LNCaP clone FGC (cell line): ENCODE measurements at regions not wholly inside any gene's neighbourhood (a gene's known extent, or its start where the extent isn't known, plus 50 kb on each side); places are given as distances from the start of the nearest gene placed in this dataset.
"Not testable (repeated sequence)": the region's sequence is repeated elsewhere in the genome, so short reads cannot be mapped to it uniquely, and the experiment has no call there.

ENCODE experiments used
- DNase-seq: peaks from one replicate; pipeline ENCODE4 v3.0.0-alpha.2; 2011; ENCODE audit warnings: low read depth
- H3K4me3 ChIP-seq: 2 replicates; pipeline ENCODE4 v1.5.1; 2011; ENCODE audit warnings: mild to moderate bottlenecking, low read depth, low read length, control low read depth
- TF ChIP-seq, protein P1 (sequence below): IDR thresholded peaks from 2 replicates; pipeline ENCODE4 v1.5.1; 2012; ENCODE audit warnings: mild to moderate bottlenecking; ENCODE audit not compliant: control insufficient read depth, insufficient read depth; ENCODE audit errors: extremely low read depth

DNA sequence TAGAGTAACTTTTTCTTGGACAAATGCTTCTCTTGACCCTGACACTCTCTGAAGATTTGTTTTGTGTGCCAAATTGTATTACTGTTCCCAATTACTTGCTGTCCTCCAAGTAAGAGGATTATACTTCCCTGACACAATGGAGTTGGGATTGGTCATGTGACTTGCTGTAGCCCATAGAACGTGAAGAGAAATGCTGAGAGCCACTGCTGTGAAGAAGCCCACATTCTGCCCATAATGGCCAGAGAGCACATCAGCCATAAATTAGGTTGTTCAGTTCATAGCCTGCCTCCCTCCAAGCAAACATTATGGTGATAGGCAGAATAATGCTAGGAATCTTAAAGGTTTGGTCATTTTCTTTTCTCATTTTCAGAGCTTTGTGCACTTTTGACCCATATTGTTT is 198.9 kb downstream of the SPATA31A1 start:
- H3K4me3 ChIP-seq, DNase-seq: not testable (repeated sequence)

DNA sequence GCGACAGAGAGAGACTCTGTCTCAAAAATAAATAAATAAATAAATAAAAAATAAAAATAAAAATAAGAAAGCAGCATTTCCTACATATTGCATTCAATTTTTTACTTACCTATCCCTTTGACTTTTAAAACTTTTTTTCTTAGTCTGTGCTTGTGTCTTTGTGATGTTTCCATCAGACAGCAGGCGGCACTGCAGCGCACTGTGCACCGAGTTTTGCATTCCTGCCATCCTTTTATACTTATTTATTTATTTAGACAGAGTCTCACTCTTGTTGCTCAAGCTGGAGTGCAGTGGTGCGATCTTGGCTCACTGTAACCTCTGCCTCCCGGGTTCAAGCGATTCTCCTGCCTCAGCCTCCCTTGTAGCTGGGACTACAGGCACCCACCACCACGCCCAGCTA is 203.9 kb downstream of the SPATA31A1 start:
- TF ChIP-seq, protein P1, sequence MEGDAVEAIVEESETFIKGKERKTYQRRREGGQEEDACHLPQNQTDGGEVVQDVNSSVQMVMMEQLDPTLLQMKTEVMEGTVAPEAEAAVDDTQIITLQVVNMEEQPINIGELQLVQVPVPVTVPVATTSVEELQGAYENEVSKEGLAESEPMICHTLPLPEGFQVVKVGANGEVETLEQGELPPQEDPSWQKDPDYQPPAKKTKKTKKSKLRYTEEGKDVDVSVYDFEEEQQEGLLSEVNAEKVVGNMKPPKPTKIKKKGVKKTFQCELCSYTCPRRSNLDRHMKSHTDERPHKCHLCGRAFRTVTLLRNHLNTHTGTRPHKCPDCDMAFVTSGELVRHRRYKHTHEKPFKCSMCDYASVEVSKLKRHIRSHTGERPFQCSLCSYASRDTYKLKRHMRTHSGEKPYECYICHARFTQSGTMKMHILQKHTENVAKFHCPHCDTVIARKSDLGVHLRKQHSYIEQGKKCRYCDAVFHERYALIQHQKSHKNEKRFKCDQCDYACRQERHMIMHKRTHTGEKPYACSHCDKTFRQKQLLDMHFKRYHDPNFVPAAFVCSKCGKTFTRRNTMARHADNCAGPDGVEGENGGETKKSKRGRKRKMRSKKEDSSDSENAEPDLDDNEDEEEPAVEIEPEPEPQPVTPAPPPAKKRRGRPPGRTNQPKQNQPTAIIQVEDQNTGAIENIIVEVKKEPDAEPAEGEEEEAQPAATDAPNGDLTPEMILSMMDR: peak; percentile 75
- H3K4me3 ChIP-seq, DNase-seq: not testable (repeated sequence)

DNA sequence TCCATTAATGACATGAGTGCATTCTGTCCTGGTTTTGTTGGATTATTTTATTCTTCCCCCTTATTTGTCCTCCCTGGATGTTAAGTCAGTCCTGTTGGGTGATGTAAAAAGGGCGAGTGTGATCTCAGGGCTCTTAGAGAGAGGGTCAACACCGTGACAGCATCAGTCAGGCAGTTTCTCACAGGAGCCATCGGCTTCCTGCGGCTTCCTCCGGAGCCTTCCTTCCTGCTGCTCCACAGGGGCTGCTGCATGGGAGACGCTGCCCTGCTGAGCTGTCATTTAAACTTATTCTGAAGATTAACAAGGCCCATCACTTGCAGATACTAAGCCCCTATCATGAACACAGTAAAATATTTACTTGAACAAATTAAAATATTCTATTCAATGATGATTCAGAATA is 211.3 kb downstream of the SPATA31A1 start:
- not testable (repeated sequence) for DNase-seq, H3K4me3 ChIP-seq

DNA sequence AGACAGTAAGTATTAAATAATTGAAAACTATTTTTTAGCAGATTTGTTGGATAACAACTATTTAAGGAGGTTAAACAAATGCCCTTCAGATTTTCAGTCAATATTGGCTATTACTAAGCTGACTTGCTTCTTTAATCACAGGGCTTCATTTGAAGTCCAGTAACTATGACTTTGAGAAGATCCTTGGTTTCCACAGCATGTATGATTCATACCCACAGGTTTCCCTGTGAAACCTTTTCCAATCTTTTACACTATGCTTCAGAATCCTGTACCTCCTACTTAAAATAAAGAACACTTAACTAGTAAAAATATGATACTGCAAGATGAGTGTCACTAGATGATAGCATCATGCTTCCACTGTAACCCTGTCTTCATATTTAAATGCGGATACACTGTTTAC is 211.9 kb downstream of the SPATA31A1 start:
- not testable (repeated sequence) for H3K4me3 ChIP-seq, DNase-seq

DNA sequence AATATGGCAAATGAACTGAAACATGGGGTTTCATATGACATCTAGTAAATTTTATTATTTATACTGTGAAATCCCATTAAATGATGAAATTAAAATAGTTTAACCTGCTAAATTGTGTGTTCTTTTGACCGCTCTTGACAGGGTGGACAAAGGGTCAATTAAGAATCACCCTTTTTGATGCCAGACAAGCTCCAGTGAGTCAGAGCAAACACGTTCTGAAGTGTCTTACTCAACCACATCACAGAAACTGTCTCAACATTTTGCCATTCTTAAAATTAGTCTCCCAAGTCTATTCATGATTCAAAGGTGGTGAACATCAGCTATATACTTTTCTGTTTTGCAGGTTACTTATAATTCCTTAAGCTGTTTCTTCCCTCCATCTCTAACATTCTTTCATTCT is 213.4 kb downstream of the SPATA31A1 start:
- H3K4me3 ChIP-seq, DNase-seq: not testable (repeated sequence)

DNA sequence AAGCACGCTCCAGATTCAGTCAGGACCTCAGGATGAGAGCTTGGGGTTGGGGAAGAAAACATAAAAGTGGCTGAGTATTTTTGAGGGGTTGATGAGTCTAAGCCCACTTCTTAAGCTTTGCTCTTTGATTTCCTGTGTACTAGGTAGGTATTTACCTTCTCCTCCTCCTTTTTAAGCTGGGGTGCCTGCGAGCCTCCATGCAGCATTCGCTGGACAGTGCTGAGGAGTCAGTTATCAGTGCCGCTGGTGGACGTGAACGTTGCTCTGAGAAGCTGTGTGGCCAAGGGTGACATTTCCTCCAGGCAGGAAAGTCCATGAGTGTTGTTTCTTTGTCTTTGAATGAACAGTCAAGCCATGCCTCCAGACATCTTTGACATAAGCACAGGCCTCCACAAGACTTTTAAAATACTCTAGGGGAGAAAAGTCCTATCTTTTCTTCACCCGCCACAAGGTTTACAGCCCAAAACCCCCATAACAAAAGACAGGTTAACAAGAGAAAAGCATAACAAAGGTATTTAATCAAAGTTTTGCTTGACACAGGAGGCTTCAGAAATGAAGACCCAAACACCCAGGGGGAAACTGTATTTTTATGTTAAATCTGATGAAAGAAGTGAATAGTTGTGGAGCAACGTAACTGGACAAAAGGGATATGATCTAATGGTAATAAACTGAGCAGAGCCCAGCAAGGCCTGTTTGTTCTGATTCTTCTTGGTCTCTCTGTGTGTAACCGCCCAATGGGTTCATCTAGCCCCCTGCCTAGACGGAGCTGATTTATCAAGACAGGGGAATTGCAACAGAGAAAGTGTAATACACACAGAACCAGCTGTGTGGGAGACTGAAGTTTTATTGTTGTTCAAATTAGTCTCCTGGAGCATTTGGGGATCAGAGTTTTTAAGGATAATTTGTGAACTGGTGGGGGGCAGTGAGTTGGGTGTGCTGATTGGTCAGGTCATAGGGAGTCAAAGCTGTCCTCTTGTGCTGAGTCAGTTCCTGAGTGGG is 217.9 kb downstream of the SPATA31A1 start:
- DNase-seq, H3K4me3 ChIP-seq: not testable (repeated sequence)

DNA sequence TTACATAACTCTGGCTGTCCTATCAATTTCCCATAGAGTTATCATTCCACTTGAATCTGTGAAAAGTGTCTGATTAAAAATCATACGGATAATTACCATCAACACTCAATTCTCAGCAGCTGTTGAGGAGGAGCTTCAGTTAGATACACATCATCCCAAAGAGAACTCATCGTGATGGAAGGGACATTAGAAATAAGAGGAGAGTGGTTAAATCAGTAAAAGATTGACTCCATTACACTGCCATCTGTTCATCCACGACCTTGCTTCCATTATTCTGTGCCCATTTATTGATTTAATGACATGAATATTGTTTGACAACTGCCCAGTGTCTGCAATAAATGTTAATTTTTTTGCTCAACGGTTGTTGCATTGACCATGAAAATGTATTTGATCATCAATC is 223.5 kb downstream of the SPATA31A1 start:
- H3K4me3 ChIP-seq, DNase-seq: not testable (repeated sequence)

DNA sequence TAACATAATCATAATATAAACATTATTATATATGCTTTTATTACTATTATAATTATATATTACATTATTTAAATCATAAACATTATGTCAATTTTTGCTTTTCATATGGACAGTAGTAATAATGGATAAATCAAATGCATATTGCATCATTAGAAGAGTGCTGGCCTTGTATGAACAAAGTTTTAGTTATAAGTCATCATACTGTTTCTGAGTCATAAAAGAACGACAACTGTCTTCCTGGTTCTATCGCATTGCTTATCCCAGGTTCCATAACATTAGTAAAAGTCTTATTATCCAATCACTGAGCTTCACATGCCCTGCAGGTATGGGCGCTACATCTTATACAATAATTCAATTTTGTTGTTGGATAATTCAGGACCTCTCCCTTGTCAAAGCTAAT is 225.8 kb downstream of the SPATA31A1 start:
- not testable (repeated sequence) for H3K4me3 ChIP-seq, DNase-seq

DNA sequence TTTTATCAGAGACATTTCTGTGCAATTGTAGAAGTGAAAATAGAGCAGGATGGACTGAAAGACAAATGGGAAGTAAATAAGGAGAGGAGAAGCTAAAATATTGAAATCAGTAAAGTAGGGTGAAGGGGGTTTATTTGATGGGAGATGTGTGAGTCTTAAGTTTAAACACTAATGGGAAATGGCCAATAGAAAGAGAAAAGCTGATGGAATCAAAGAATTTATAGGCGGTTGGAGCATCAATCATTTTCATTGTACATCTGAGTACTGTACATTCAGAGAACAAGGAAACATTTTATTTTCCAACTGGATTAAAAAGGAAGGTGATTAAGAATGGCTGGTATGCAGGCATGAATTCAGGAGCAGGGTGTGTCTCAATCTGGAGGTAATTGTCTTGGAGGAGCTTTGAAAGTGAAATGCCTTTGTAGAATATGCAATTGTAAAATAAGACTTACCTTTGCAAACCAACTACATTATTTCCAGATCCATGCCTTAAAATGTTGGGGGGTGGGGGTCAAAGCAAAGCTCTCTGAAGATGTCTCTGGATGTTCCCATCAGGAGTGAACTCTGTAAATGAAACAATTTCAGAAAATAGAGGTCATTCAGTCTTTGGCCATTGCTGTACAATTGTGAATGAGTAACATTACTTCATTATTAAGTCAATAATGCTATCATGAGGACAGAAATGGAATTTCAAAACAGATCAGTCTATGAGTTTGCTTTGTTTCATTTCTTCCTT is 227.4 kb downstream of the SPATA31A1 start:
- not testable (repeated sequence) for H3K4me3 ChIP-seq, DNase-seq

DNA sequence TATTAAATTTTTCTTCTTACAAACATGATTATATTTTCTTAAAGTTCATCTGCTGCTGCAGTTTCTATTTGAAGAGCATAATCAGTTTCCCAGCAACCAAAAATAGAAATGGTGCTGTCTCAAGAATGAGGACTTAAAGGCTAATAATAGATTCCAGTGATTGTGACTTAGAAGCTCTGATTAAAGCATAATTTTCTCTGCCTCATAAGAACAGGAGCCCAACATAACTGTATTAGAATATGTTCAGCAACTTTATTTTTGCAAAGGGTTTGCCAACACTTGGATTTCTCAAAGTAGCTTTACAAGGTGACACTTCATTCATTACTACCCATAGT is 227.9 kb downstream of the SPATA31A1 start:
- not testable (repeated sequence) for DNase-seq, H3K4me3 ChIP-seq

DNA sequence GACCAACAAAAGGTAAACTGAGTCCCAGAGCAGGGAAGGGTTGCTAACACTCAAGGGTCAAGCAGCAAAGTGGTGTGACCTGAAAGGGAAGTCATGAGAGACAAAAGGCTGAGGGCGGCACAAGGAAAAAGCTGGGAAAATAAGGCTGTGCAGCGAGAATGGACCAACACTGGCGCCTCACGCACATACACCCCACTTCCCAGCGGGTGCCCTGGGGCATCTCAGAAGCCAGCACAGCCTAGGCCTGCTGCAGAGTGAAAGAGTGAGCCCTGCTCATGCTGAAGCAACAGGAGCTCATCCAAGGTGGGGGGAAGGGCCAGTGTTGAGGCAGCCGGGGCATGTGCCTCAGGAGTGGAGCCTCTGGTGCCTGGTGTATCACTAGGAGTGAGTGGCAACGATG is 229.8 kb downstream of the SPATA31A1 start:
- not testable (repeated sequence) for H3K4me3 ChIP-seq, DNase-seq

DNA sequence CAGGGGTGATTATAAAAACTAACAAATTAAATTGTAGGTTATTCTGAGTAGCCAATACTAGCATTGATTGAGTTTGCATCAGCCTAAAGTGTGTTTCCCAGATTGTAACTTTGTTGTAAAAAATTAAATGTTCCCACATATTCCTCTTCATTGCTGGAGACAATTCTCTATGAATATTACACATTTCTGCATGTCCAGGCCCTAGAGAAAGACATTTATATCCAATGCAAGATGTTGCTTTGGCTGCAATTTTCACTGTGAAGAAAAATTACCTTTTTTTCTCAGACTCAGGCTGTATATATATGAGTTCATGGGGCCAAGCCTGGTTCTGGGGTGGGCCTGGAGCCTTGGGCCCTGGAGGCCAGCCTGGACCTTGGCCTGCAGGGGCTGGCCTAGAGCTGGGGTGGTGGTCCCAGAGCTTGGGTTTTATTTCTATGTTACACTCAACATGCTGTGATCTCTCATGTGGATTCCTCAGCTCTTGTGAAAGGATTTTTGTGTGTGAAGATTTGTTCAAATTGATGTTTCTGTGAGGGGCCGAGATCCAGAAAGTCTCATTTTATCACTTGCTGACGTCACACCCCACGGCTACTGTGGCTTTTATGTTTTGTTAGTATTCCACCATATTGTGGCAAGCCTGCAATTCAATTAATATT is 232.5 kb downstream of the SPATA31A1 start:
- TF ChIP-seq, protein P1: no peak
- no peak for DNase-seq
- no peak overlapping the region for H3K4me3 ChIP-seq
